Dermis blood vessel endothelial cell (primary cell): ENCODE measurements at regions not wholly inside any gene's neighbourhood (a gene's known extent, or its start where the extent isn't known, plus 50 kb on each side); places are given as distances from the start of the nearest gene placed in this dataset.
"Not testable (repeated sequence)": the region's sequence is repeated elsewhere in the genome, so short reads cannot be mapped to it uniquely, and the experiment has no call there.

ENCODE experiments used
- DNase-seq: peaks from one replicate; pipeline ENCODE4 v3.0.0; 2010

DNA sequence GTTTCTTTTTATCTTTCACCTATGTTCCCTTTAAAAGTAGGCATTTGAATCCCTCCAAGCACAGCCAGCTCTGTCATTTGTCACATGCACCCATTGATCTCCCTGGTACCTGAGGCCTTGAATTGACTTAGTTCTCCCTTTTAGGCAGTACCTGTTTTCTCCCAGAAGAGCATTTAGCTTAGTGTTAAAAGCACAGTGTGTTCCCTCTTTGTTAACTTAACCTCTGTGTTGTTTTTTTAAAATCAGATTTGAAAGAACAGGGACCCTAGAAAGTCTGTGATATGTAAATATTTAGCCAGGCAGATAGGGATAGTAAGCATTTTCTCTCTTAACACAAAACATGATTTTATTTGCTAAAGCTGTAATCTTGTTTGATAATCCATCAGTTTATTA, 113.8 kb upstream of the SPATA31D4 start:
- DNase-seq, result peak; percentile 14

DNA sequence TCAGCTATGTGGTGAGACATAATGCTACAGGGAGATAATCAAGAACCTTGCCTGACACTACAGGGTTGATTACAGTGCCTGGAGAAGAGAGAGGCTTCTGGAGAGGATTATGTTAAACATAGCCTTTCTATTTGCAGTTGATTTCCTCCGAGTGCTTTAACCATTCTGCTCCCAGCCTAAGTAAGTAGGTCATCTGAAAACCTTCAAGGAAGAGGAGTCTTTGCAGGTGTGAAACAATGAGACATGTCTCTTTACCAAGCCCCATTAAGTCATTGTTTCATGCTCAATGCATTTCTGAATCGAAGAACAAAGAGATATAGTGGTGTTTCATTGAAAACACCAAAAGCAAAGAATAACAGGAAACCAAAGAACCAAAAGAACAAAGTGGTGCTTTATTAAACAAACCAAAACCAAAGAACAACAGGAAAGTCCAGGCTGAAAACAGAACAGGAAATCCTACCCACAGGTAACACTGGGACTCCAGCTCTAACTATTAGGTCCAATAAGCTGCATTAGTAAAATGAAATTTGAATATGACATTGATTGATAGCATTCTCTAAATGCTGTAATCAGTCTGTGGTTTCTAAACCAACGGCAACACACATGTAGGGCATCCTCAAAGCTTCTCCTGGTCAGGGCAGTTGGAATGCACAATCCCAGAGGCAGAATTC, 113.3 kb upstream of the SPATA31D4 start:
- DNase-seq, result peak; percentile 62

DNA sequence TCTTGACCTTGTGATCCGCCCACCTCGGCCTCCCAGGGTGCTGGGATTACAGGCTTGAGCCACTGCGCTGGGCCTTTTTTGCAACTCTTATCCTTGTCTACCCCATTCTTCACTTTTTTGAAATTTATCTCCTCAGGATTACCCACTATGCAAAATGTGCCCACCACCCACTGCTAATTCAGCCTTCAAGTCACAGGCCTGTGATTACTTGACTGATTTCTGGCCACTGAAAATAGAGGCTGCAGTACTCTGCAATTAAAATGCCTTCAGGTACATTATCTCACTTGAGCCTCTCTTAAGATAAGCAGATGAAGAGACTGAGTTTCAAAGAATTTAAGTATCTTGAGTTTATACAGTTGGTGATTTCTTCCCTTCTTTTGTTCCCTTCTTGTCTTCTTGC, 112.4 kb upstream of the SPATA31D4 start:
- DNase-seq, result no peak

- no peak for DNase-seq
Observed at GRCh38 chr9:81819155-81819554, 109.1 kb upstream of the SPATA31D4 start.

- no peak for DNase-seq
Observed at GRCh38 chr9:81819859-81820546, 108.2 kb upstream of the SPATA31D4 start.

- DNase-seq, result no peak
Observed at GRCh38 chr9:81822301-81822865, 105.8 kb upstream of the SPATA31D4 start.

GRCh38 chr9:81822967-81823366, 105.3 kb upstream of the SPATA31D4 start:
- DNase-seq, result peak; percentile 81

DNA sequence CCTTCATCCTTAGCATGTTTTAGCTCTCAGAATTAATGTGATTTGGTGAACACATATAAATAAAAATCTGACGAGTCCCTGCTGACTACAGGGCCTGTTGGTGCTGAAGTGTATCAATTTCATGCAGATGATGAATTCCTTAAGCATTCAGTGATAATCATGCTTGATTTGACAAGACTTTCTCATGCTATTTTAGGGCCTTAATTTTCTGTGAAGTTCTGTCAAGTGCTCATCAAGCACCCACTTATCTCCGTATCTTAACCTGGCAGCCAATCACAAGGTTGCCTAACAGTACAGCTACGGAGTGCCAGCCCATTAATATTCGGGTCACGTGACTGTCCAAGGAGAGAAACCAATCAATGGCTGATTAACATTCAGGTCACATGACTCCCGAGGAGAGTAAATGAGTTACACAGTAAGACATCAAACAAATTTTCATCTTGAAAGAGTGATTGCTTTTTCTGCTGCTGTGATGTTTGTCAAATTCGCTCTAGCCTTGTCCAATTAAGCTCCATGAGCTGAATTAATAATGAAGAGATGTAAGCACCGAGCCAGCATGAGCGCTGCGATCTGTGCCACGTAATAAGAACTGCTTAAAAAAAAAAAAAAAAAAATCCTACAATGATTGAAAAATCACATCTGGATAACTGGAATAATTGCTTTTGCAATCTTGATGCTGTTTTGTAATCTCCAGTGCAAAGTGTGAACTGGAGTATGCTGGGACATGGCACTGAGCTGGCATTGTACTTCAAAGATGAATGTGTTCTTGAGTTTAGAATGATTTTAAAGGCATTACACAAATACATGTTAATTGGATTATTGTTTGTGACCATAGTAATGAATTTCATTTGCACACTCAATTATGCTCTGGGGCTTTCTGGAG, 104.3 kb upstream of the SPATA31D4 start:
- DNase-seq, result no peak

DNA sequence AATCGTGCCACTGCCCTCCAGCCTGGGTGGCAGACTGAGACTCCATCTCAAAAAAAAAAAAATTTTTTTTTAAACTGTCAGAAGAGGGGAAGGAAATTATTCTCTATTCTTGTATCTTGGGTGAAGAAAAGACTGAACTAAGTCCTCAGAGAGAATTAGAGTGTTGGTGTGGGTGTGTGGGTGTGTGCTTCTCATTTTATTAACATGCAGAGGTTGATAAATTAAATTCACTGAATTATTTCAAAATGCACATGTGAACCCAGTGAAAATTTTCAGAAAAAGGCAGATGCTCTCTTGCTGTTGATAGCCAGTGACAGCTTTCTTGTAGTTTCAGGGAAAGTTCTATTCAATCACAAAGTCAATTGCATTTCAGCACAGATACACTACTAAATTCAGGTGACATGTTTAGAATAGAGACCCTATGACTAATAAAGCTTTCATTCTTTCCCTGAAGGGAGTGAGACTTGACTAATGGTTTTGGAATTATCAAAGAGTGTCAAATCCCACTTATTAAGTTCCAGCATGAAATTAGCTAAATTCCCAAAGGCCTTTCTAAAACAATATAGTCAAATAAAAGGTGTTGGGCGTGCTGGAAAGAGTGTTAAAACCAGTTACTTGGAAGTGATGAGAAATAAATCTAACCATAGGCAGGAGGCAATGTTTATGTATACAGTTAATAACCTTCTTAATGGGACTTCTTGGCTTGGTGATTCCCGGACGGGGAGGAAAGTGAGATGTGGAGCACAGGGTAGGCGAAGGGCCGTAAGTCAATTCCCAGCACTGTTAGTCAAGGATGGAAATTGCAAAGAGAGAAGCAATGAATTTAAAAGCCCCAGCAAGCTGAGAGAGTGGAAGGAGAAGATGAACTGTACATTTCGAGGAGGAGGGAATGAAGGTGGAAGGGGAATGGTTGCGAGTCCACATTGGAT, 103.2 kb upstream of the SPATA31D4 start:
- no peak for DNase-seq

- DNase-seq, result no peak
Observed at GRCh38 chr9:81825846-81826516, 102.2 kb upstream of the SPATA31D4 start.

DNA sequence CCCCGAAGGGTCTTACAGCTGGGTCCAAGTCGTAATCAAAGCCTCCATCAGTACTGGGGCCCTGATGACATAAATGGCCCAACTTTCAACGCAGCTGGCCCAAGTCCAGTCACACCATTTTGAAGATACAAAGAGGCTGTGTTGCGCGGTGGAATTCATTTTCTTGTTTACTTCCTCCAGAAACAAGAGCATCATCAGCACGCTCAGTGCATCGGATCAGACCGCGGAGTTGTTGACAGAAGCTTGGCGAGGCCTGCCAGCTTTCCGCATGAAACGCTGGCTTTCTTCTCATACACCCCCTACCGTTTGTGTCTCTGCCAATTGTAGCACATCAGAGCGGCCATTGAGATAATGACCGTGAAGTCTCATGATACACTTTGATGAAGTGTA, 101.7 kb upstream of the SPATA31D4 start:
- no peak for DNase-seq

- DNase-seq, result no peak
Observed at GRCh38 chr9:81827616-81828296, 100.5 kb upstream of the SPATA31D4 start.

DNA sequence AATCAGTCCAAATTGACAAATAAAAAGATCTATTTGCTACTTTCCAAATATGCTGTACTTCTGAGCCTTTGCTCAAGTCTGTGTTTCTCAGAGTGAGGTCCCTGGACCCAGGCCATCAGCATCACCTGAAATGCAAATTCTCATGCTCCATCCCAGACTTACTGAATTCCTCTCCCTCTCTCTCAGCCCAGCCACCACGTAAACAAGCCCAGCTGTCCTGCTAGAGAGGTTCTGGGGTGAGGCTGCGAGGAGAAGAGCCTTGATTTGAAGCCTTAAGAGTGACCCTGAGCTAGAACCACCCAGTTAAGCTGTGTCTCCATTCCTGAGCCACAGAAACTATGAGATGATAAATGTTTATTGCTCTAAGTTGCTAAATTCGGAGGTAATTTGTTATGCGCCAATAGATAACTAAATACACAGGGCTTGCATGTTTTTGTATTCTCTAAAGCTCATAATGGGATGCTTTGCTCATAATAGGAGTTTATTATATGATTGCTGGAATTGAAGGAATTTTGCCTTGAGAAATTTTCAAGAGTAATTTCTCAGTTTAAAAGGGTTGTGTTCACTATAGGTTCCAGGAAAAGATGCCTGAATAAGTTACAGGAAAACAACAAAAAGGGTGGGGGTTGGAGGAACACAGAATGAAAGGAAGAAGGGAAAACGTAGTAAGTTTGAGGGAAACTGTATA, 98.9 kb upstream of the SPATA31D4 start:
- no peak for DNase-seq

DNA sequence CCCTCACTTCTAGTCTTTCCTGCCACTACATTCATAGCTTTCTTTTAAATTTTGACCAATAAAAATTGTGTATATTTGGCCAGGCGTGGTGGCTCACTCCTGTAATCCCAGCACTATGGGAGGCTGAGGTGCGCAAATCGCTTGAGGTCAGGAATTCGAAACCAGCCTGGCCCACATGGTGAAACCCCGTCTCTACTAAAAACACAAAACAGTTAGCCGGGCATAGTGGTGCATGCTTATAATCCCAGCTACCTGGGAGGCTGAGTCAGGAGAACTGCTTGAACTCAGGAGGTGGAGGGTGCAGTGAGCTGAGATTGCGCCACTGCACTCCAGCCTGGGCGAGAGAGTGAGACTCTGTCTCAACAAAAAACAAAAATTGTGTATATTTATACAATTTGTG, 97.8 kb upstream of the SPATA31D4 start:
- DNase-seq, result not testable (repeated sequence)

GRCh38 chr9:81832571-81833285, 95.5 kb upstream of the SPATA31D4 start:
- no peak for DNase-seq

GRCh38 chr9:81833563-81834345, 94.5 kb upstream of the SPATA31D4 start:
- peak; percentile 56 for DNase-seq

- DNase-seq, result no peak
Observed at GRCh38 chr9:81841333-81841732, 86.9 kb upstream of the SPATA31D4 start.

DNA sequence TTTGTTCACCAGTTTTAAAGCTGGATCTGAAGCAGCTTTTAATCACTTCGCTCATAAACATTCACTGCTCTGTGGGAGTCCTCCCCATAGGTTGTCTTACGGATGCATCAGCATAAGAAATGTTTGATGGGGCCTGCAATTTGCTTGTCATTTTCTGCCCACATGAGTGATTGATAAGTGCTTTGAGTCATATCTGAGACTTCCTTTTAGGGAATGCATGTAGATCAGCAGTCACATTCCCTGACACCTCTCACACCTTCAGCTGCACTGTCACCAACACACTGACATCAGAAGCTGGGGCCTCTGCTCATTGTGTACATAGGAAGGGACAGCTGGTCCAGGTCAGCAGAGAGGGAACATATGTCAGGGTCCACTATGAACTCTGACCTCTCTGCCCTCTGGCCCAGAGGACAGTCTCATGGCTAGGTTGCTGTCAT, 84.1 kb upstream of the SPATA31D4 start:
- no peak for DNase-seq
